ENCODE measurements at regions not wholly inside any gene's neighbourhood (a gene's known extent, or its start where the extent isn't known, plus 50 kb on each side); places are given as distances from the start of the nearest gene placed in this dataset.

DNA sequence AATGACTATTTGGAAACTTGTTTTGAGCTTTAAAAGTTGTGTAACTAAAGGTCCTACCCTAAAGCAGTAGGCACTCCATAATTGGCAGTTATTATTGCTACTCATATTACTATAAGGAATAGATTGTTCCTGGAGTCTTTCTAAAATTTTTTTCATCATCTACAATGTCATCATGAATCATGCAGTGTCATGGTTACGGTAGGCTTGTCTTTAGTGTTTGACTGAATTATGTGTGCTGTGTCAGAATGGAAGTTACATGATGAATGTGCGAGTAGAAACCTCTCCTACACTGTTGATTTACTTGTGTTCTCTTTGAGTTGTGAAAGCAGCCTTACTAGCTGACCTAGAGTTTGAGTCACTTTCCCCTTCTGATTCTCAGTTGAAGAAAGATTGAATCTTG lies 1099.9 kb downstream of the RAPGEF2 start:
- TF ChIP-seq, protein P1, sequence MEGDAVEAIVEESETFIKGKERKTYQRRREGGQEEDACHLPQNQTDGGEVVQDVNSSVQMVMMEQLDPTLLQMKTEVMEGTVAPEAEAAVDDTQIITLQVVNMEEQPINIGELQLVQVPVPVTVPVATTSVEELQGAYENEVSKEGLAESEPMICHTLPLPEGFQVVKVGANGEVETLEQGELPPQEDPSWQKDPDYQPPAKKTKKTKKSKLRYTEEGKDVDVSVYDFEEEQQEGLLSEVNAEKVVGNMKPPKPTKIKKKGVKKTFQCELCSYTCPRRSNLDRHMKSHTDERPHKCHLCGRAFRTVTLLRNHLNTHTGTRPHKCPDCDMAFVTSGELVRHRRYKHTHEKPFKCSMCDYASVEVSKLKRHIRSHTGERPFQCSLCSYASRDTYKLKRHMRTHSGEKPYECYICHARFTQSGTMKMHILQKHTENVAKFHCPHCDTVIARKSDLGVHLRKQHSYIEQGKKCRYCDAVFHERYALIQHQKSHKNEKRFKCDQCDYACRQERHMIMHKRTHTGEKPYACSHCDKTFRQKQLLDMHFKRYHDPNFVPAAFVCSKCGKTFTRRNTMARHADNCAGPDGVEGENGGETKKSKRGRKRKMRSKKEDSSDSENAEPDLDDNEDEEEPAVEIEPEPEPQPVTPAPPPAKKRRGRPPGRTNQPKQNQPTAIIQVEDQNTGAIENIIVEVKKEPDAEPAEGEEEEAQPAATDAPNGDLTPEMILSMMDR (conservative IDR thresholded peaks at IDR 0.05 in 1 of 2, IDR thresholded peaks at IDR 0.05 in 1 of 2; ENCODE audit: low read depth in 1 of 2, low read length in 2 of 2): no peak
- no peak for TF ChIP-seq EZH2 (IDR thresholded peaks at IDR 0.05; ENCODE audit: low read length, missing control alignments)

All from fibroblast of lung (primary cell).